HG03175 (cell line): ENCODE measurements at regions not wholly inside any gene's neighbourhood (a gene's known extent, or its start where the extent isn't known, plus 50 kb on each side); places are given as distances from the start of the nearest gene placed in this dataset.
"Not testable (repeated sequence)": the region's sequence is repeated elsewhere in the genome, so short reads cannot be mapped to it uniquely, and the experiment has no call there.

Source experiments
- ATAC-seq: cut with Tn5 transposase; IDR thresholded peaks from one replicate; pipeline ENCODE4 v1.9.1; 2021; ENCODE audit warnings: mild to moderate bottlenecking, moderate library complexity; ENCODE audit not compliant: unreplicated experiment

DNA sequence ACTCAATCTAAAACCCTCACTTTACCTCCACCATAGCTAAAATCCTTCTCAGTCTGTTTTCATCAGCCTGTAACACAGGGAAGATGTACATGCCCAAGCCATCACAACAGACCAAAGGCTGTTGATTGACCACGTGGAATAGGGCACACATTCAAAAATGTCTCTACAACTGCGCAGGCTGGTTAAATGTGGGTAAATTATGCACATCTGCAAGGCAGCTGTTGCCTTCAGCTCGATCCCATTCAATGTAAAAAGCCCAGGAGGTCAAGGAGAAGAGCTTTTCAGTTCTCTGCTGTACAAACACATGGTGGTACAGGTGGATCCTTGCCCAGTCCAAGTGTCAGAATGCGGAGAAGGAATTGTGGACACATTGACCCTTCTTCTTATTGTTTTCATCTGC is 354.0 kb downstream of the FLRT2 start:
- no peak for ATAC-seq

DNA sequence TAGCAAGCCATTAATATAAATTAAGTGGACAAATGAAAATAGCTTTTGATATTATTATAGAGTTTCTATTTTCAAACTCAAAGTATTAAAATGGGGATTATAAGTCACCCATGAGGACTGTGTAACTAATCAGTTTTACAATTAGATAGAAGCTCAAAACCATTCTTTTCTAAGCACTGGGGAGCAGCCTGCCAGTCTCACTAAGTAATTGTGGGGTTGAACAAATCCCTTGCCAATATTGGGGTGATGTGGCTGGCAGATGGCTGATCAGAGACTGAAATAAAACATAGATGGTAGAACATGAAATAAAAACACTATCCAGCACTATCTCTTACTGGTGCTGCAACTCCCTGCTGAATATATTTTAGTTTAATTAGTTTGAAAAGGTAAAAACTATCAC is 353.2 kb downstream of the FLRT2 start:
- ATAC-seq = no peak

- no peak for ATAC-seq
Observed at GRCh38 chr14:85881935-85882334, 352.0 kb downstream of the FLRT2 start.

- ATAC-seq = no peak
Observed at GRCh38 chr14:85878874-85879273, 348.9 kb downstream of the FLRT2 start.

DNA sequence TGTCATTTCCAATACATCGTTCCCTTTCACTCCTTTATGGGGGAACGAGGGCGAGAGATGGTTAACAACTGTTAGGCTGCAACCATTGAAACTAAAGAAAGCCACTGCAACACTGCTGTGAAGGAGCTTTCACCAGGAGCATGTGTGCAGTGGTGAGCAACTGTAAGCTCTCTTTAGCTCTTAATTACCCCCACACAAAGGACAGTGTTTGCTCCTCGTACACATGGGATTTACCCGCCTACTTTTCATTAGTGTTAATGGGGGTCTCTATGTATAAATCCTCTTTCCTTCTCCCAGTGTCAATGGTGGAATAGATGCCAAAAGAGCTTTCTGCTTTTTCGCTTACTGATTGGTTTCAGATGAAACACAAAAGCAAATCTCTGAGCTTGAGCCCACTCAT is 343.1 kb downstream of the FLRT2 start:
- ATAC-seq = no peak

GRCh38 chr14:85867450-85867849 is 337.5 kb downstream of the FLRT2 start:
- ATAC-seq = no peak

GRCh38 chr14:85865701-85866100 is 335.8 kb downstream of the FLRT2 start:
- ATAC-seq = no peak

DNA sequence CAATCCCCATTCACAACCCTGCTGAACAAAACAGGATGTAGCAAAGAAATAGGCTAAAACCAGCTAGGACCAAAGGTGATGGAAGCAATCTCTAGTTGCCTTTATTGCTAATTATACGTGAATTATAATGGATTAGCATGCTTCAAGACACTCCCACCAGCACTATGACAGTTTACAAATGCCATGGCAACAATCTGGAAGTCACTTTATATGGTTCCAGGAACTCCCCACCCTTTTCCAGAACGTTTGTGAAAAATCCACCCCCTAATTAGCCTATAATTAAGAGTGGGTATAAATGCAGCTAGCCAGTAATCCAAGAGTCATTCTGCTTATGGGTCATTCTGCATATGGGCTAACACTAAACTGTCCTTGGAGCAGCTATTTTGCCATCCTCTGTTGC is 328.7 kb downstream of the FLRT2 start:
- no peak for ATAC-seq

DNA sequence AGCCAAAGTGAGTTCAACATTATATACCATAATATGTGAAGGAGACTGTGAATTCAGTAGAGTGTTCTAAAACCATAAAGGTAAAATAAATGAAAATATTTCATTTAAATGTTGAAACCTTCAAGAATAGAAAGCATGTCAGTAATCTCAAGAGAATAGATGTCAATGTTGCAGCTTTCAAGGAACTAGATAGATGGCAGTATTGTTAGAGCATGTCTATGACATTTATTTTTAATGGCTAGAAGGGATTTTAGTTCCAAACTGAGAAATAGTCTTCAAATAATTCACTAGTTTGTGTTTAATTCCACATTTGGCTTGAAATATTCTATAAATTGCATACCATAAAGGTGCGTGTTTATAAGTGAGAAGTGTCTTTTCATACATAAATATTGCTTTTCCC is 326.5 kb downstream of the FLRT2 start:
- no peak for ATAC-seq

- ATAC-seq = no peak
Observed at GRCh38 chr14:85853996-85854526, 324.1 kb downstream of the FLRT2 start.

DNA sequence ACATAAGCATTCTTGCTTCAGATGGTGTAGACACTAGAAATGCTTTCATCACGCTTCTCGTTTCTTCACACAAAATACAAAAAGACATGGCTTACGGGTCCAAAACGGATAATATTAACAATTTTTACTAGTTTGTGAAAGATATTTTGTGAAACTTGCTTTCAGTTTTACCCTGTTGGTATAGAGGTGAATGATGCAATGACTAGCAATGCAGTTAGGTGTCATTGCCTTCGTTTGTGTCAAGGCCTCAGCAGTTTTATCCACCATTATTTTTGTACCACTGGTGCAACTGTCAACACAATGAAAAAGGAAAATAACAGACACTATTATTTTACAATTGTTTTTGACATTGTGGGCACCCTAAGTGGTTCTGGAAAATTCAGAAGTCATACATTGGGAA is 323.0 kb downstream of the FLRT2 start:
- ATAC-seq = no peak

- not testable (repeated sequence) for ATAC-seq
Observed at GRCh38 chr14:85852123-85852522, 322.2 kb downstream of the FLRT2 start.

DNA sequence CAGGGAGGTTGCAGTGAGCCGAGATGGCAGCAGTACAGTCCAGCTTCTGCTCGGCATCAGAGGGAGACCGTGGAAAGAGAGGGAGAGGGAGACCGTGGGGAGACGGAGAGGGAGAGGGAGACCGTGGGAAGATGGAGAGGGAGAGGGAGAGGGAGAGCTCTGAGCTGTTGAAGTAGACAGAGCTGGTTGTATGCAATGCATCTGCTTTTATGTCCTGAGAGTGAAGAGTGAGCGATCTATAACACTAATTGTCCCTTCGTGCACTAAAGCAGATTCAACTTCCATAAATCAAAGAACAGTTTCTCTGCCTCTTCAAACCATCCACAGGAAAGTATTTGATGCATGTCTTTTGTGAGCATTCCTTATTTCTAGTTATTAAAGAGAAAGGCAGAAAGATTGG is 300.6 kb downstream of the FLRT2 start:
- ATAC-seq = not testable (repeated sequence)

- ATAC-seq = not testable (repeated sequence)
Observed at GRCh38 chr14:85829601-85830000, 299.7 kb downstream of the FLRT2 start.

- no peak for ATAC-seq
Observed at GRCh38 chr14:85824526-85824925, 294.6 kb downstream of the FLRT2 start.

DNA sequence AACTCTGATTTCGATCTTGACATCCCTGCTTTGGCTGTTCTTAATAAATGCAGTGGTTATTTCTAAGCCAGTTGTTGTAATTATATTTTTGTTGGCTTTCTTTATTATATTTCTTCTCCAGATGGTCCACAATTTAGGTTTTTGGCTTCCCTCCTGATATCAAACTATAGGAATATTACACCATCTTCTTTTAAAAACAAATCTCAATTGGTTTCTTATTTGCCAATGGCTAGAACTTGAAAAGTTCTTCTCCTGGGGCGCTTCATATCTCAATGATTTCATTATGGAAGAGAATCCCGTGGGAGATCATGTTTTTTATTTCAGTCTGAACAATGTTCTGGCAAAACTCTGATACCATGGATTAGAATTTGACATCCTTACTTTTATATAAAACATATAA is 292.3 kb downstream of the FLRT2 start:
- no peak for ATAC-seq

DNA sequence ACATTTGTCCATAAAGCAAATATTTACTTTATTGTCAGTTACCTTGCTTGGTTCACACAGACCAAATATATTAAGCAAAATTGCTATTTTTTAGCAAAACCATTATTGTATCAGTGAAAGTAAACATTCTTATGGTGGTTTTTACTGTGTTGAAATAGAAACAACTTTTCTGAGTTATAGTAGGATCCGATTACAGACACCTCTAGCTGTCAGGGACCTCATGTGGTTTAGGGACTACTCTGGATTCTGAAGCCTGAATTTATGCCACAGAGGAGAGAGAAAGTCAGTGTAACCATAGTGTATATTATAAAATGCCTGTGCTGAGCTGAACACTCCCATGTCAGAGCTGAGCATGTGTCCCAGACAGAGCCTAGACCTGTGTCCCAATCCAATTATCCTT is 287.5 kb downstream of the FLRT2 start:
- ATAC-seq = no peak

DNA sequence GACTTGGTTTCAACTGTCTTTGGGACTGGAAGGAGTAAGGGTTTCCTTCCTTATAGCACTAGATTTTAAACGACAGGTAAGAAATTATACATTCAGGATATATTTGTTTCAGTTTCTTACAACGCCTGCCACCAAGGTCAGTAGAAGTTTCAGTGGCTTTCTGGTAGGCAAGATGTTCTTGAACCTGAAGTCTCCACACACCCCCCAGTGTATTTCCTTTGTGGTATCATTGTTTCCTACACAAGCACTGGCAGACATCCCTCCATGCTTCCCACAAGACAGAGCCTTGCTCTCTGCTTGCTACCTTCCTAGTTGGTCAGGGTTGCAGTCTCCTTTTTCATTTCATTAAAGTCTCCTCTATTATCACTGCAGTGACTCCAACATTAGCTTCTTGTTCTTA is 283.1 kb downstream of the FLRT2 start:
- no peak for ATAC-seq

DNA sequence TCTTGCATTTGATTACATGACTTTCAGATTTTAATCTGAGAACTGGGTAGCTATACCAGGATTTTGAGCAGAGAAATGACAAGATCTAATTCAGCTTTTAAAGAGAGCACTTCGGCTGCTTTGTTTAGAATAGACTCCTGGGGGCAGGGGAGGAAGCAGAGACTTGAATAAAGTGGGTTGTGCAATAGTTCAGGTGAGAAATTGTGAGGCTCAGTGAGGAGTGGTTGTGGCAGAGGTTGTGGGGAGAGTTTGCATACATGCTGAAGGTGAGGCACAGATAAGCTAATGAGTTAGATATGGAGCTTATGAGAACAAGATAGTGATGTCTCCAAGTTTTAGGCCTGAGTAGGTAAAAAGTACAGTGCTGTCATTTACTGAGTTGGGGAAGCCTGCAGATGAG is 281.4 kb downstream of the FLRT2 start:
- no peak for ATAC-seq

- no peak for ATAC-seq
Observed at GRCh38 chr14:85799668-85800067, 269.7 kb downstream of the FLRT2 start.

DNA sequence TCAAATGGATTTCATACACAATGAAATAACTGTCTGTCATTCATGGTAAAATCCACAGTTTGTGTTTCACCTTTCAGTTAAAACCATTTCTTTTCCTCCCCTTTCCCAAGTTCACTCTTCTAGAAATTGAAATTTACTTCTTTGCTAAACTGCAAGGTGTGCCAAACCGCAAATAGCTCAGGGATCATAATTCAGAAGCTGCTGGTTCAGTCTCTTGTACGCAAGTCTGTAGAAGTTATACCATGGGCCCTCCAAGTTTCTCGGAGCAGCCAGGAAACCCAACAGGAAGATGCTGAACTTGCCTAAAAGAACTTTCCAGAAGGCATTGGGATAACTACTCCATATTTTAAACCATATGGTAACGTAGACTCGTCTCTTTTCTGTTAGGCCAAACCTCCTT is 268.9 kb downstream of the FLRT2 start:
- ATAC-seq = no peak

- no peak for ATAC-seq
Observed at GRCh38 chr14:85793533-85793932, 263.6 kb downstream of the FLRT2 start.

DNA sequence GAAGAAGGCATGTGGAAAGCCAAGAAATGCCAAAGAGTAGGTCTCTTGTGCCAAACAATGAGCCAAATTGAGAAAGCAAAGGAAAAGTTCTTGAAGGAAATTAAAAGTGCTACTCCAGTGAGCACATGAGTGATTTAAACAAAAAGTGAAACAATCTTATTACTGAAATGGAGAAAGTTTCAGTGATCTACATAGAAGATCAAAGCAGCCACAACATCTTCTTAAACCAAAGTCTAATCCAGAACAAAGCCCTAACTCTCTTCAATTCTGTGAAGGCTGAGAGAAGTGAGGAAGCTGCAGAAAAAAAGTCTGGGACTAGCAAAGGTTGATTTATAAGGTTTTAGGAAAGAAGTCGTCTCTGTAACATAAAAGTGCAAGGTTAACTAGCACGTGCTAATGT is 259.6 kb downstream of the FLRT2 start:
- no peak for ATAC-seq
